ENCODE measurements at regions not wholly inside any gene's neighbourhood (a gene's known extent, or its start where the extent isn't known, plus 50 kb on each side); places are given as distances from the start of the nearest gene placed in this dataset.

DNA sequence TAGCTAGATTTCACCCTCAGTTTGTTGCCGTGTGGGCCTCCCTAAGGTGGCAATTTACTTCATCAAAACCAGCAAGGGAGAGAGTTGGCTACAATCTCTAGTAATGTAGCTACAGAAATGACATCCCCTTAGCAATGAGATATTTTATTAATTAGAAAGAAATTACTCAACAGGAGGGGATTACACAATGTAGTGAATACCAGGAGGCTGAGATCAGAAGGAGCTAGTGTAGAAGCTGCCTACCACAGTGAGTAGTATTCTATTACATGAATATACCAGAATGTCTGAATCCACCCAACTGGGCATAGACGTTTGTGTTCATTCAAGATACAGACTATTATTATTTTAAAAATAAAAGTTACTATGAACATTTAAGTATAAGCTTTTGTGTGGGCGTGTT lies 868.2 kb upstream of the CXADR start:
- DNase-seq (ENCODE audit: low spot score) = no peak

DNA sequence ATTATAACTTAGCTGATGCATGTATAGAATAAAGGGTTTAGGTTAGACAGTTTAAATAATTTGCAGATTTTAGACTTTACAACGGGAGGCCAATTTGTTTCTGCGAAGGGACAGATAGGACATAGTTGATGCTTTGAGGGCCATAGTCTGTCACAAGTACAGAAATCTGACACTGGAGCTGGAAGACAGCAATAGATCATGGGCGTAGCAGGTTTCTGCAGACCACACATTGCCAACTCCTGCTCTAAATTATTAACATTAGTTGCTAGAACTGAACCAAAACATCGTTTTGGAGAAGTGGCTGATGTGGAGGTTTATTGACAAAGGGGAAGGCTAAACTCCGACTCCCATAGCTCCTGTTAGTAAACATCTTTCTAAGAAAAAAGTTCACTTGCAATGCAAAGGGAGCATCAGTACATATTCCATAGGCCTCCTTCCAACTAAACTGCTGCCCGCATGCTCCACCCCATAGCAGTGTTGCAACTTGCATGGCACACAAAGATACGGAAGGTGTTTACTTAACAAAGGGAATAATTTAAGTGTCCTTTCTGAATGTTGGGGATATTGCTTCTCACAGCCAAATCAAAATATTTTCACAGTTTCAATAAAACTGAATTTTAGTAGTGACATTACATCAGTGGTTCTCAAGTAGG lies 862.0 kb upstream of the CXADR start:
- DNase-seq (ENCODE audit: low spot score) = no peak

DNA sequence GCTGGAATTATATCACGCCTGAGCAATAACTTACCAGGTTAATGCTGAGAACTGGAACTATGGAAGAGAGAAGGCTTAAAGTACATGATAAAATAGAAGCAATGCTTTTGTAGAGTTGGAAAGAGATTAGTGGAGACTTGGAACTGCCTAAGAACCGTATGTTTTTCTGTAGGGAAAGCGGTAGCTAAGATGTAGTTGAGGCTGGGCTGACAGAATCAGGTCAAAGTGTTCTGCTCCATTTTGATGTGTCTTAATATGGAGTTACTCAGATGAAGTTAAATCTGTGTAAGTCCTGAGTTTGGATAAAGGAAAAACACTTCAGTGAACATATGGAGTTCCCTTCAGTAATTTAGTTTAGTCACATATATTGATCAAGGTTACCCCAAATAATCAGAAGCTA lies 860.9 kb upstream of the CXADR start:
- DNase-seq (ENCODE audit: low spot score) = no peak

DNA sequence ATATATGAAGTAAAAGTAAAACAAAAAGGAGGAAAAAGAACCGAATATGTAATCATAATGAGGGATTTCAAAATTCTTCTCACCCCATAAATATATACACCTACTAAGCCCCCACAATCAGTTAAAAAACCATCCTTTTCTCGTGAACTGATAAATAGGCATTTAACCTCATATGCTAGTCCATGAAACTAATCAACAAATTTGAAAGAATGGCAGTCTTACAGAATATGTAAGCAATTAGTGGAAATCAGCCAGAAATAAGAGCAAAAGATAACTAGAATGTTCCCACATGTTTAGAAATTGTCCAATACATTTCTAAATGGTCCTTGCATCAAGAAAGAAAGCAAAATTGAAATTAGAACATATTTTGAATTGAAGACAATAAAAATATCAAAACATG lies 849.4 kb upstream of the CXADR start:
- DNase-seq (ENCODE audit: low spot score) = no peak

DNA sequence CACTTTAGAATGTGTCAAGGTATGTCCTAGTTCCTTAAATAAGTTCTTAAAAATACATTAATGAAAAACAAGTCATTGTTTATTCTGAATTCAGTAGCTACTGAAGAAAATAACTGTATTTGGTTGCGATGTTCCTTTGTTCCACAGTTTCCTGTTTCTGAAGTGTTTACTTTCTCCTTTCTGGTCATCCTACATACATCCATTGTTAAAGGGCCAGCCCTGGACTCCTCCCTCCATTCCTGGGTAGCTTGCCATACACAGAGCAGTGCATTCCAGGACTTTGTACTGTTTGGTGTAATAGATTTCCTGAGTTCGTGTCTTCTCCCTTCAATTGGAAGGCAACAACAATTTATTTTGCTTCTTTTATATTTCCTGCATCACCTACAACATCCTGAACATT lies 845.4 kb upstream of the CXADR start:
- no peak for DNase-seq (ENCODE audit: low spot score)

DNA sequence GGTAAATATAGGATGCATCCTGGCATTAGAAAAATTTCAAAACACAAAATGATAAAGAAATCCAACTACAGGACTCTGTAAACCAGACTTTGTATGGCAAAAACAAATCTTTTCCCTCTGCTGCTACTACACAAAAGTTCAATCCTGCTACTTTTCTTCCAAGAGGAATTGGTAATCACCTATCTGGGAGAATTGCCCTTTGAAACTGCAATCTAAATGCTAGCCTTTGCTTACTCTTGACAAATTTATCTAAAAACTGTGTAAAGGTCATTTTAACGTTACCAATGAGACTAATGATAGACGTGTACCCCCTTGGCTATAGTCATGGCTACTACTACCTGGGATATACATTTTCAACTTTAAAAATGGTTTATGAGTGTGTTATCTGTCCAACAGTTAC lies 837.9 kb upstream of the CXADR start:
- DNase-seq (ENCODE audit: low spot score) = no peak

DNA sequence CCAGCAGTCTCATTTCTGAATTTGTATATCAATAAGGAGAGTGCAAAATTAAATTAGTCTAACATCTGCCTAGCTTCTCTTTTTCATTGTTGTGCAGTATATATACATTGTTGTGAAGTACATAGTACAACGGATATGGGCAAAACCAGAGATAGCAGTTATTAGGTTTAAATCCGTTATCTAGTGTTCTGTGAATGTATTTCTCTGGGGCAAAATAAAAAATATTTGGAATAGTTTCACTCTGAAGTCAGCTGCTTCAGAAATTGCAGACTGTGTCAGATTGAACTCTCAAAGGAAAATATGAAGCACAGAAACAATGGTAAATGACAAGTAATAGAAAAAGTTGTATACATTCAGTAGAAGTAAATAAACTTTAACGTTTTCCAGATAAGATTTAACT lies 836.5 kb upstream of the CXADR start:
- no peak for DNase-seq (ENCODE audit: low spot score)

DNA sequence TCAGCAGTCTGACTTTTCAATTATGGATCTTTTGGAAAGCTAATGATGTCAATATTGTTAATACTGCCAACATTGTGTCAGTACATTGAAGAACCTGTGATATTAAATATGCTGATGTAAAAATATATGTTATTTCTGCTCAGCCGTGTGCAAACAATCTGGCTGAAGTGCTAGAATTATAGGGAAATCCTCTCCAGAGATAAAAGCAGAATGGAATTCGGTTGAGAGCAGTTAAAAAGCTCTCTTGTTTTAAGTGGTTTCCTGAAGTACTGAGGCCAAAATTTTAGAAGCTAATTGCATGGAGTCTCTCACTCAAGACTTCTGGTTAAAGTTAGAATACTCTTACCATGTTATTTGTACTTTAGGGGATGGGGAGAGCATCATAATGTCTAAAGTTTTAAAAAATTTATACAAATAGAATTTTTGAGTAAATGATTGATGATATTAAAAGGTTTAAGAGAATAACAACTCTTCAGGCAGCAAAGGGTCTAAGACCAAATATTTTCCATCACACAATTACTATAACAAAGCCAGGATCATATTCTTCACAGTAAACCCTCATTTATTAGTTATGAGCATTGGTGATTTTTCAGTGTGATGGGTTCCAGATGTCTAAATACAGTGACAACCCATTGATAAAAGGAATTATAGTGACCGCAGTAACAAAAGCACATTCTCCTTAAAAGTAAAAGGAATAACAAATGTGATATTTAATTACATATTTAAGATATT lies 834.2 kb upstream of the CXADR start:
- no peak for DNase-seq (ENCODE audit: low spot score)

DNA sequence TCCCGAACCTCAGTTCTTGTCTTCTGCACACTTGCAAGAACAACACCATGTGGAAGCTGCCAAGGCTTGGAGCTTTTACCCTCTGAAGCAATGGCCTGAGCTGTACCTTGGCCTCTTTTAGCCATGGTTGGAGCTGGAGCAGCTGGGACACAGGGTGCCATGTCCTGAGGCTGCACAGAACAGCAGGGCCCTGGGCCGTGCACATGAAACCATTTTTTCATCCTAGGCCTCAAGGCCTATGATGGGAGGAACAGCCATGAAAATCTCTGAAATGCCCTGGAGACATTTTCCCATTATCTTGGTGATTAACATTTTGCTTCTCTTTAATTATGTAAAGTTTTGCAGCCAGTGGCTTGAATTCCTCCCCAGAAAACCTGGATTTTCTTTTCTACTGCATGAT lies 817.8 kb upstream of the CXADR start:
- no peak for DNase-seq (ENCODE audit: low spot score)

DNA sequence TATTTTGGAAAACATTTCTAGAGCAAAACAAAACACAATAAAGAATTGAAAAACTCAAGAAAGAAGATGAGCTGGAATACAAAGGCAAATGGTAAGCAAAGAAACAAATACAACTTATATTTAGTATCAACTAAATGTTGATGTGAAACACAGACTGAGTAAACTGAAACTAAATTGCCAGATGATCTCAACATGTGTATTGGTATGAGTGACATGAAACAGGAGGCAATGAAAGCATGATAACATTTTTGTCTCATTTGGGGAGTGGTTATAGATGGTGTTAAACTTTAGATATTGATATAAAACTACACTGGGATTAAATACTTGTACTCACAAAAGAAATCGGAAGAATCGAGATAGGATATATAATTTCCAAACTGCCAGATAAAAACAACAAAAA lies 805.6 kb upstream of the CXADR start:
- no peak for DNase-seq (ENCODE audit: low spot score)

DNA sequence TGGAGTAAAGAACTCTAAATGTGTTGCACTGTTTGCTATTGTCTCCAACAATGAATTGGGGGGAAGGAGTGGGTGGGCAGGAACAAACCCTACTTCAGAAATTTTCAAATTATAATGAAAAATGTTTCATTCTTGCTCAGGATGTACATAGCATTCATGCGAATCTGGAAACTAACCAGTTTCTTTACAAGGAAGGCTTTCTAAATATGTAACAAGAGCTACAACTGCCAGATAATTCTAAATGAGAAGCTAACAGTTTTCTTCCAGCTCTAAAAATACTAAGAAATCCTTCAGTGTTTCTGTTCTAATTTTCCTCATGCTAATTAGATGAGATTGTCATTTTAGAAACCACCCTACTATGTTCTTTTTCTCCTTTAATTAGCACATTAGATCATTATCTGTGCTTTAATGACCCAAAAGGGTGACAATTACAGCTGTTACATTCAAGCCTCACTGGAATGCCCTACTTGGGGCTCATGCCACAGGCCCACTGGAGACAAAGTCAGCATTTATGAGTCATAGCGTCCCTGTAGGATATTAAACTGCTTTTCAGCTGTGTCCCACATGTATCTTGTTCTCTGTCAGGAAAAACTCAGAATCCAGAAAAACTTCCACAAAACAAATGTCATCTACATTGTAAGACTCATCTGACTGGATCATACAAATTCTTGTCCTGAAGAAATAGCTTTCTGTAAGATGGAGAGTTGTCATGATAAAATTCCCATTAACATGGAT lies 804.6 kb upstream of the CXADR start:
- DNase-seq (ENCODE audit: low spot score) = no peak

DNA sequence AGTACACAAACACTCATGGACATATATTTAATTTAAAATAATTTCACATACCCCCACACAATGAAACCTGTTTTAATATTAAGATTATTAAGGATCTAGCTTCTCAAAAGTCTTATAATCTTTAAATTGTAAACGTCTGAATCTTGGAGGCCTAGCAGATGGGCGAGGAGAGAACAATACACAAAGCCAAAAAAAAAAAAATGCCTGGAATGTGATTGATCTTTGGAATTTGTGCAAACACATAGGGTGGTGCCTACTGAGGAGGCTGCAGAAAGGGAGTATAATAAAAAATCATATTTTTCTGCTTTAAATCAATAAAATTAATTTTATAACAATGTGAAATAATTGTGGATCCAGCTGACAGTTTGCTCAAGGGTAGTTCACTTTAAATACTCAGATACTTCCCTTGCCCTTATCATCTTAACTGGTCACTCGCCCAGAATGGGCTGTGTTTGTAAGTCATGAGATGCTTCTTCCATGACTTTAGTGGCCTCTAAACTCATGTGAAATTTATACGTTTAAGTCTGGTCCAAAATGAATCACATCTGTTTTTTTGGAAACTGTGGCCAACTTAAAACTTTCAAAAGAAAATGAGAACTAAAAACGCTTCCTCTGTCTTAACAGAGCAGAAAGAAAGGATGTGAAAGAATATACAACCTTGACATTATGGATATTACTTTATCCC lies 802.8 kb upstream of the CXADR start:
- DNase-seq (ENCODE audit: low spot score) = no peak

DNA sequence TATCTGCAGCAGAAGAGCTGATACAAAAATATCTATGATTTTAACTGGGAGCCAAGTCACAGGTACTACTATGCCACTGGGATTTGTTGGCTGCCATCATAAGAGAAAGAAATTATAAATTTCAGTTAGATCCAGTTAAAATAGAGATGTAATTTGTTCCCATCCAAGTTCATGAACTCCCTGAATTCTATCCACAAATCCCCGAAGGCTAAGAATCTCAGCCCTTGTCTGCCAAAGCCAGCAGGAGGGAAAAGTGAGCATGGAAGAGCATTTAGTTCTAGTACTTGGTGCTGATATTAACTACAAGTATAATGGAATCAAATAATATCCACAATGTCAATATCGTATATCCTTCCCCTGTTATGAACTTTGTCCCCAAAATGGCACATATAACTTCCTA lies 801.1 kb upstream of the CXADR start:
- DNase-seq (ENCODE audit: low spot score) = no peak

DNA sequence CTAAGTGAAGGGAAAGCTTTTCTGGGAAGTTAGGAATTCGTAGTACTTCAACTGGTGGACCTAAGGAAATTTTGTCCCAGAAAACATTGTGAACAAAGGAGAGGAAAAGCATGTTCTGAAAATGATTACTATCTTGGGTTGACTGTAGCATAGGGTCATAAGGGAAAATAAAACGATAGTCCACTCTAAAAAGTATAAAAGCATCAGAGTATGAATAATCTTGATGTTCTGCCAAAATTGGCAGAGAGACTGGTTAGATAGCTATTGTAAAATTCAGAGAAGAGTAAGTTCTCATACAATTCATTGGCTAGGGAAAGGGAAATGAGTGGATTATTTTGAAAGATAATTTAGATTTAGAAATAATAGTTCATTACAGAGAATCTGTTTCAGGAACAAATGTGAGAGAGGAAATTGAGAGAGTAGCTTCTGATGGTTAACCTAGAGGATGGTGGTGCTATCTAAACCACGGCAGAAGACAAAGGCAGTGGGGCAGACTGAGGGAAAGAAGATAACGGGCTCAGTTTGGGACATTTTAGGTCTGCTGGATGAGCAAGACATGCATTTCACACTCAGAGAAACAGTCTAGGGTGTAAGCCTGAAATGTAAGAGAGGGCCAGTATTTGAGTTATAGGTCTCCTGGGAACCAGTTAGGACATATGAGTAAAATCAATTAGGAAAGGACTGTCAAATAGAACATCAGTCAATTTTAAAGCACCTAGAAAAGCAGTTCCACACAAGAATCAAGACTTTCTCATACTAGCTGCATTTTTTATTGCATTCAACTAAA lies 799.3 kb upstream of the CXADR start:
- DNase-seq (ENCODE audit: low spot score) = no peak

DNA sequence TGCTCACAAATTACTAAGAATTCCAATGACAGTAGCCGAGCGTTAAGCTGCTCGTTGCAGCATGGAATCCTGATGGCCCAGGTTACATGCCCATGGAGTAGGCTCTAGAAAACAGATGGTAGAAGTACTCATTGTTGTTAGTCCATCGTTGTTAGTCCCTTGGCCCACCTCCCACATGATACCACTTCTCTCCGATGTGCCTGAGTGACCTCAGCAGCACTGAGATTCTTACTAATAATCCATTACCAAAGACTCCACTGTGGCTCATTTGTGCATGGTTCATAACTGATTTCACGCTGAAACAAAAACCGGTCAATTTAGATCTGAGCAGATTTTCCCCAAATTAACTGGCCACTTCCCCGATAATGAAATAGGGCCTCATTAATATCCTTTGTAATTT lies 772.3 kb upstream of the CXADR start:
- no peak for DNase-seq (ENCODE audit: low spot score)

DNA sequence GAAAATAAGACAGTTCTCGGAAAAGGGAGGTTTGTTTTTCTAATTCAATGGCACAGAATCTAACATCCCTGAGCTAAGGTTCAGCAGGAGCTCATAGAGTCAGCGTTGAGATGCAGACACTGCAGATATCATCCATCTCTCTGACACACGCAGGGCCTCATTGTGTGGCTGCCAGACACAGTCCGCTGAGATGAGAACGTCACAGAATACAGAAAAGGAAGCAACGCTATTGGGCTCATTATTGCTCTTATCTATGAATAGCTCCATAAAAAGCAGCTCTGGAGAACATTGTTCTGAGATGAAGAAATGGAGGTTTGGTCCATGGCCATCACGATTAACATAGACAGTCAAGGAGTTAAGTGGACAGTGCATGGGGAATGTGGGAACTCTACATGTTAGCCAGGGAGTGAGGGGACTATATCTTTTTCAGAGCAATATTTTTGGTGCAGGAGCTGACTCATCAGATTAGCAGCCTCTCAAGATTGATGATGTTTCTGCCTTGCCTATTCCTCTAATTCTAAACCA lies 771.6 kb upstream of the CXADR start:
- DNase-seq (ENCODE audit: low spot score) = no peak

DNA sequence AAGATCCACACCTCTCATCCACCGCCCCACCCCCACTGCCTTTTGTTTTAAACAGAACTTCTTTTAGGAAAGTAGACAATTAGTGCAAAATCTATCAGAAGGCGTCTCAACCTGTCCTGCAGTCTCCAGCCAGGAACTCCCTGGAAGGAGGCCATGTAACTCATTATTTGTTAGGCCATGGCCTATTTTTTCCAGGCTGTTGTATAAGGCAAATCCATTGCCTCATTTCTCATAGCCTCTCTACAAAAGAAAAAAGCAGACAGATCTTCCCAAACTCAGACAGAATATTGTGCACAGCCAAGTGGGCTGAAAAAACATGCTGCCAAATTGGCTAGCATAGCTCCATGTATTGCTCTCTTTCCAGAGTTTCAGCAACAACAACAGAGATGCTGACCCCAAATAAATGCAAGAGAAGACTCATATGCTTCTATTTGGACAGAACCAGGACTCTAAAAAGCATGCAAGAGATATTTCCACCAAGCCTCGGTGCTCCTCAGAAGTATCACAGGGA lies 770.7 kb upstream of the CXADR start:
- no peak for DNase-seq (ENCODE audit: low spot score)

DNA sequence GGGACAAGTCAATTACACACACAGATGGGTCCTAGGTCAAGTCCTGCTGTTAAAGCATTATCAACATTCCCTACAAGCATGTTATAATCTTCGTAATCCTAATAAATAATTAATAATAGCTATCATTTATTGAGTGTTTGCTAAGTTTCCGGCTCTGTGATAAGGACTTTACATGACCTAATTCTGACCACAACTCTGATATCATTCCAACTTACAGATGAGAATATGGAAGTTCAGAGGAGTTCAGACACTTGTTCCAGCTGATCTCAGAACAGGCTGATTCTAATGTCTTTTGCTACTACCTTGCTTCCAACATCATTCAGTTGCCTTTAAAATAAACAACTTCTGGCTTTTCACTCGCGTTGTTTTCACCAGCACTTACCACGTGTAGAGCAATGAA lies 770.1 kb upstream of the CXADR start:
- no peak for DNase-seq (ENCODE audit: low spot score)

DNA sequence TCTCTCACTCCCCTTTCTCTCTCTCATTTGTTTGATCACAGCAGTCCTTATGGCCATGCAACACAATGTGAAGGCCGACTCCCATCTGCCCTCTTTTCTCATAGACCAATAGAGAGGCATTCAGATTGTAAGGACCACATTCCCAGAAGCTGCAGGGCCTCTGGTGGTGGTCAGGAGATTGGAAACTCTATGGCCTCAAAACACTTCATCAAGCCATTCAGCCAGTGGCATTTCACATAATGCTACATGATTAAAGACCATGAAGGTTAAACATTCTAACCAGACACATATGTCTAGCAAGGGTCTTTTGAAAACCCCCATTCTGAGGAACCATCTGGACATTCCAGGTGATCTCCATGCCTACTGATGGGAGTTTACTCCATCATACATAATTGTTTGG lies 769.5 kb upstream of the CXADR start:
- no peak for DNase-seq (ENCODE audit: low spot score)

DNA sequence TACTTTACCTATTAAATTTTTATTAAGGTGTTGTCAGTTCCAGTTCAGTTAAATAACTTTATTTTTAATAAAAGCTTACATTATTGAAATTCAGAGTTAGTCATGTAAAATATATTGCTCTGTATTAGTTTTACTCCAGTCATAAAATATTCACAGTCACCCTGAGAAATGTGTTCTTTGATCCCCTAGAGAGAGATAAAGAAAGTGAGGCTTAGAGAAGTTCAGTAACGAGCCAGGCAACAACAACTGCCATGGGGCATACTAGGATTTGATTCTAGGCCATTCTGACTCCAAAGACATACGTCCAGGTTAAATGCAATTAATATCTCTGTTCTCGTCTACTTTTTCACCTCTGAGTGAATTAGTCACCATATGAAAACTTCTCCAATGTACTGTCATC lies 761.9 kb upstream of the CXADR start:
- DNase-seq (ENCODE audit: low spot score) = no peak

DNA sequence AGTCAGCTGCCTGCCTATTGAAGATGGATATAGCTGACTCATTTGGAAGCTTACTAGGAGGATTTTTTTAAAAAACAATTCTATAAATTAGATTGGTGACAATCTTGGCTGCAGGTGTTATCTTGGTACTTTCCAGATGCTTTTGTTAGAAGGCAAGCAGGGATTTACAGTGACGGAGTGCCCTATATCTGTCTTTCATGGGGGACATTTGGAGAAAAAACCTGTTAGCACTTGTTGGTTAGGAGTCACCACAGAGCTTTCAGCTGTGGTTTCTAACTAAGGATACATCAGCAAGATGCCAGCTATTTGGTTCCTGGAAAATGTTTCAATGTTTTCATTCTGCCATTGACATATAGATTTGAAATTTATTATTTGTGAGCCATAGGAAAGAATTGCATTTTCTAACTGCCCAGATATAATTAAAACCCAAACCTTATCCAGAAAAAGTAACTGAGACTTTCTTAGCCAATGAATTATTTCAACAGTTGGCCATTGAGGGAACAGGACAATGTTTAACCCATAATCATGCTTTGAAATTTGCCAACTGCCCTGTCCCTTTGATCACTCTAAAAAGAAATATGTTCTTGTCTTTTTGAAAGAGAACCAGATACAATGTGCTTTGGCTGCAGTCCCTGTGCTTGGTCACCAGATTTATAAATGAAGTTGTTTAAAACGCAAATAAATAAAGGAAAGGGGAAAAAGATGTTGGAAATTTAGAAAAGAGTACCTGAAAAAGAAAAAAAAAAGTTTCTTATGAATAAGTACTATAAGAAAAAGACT lies 761.0 kb upstream of the CXADR start:
- DNase-seq (ENCODE audit: low spot score) = no peak
